IPS-20b (cell line): ENCODE measurements at regions not wholly inside any gene's neighbourhood (a gene's known extent, or its start where the extent isn't known, plus 50 kb on each side); places are given as distances from the start of the nearest gene placed in this dataset.
"Not testable (repeated sequence)": the region's sequence is repeated elsewhere in the genome, so short reads cannot be mapped to it uniquely, and the experiment has no call there.

ENCODE experiments used
- H3K27ac ChIP-seq: one replicate; pipeline ENCODE4 v1.5.1; 2013; ENCODE audit warnings: low read length
- H3K27me3 ChIP-seq: 2 replicates; pipeline ENCODE4 v1.6.1; 2013; ENCODE audit warnings: mild to moderate bottlenecking, low read length, inconsistent platforms; ENCODE audit not compliant: insufficient read depth
- H3K36me3 ChIP-seq: 2 replicates; pipeline ENCODE4 v1.6.1; 2013; ENCODE audit warnings: low read depth, mild to moderate bottlenecking, inconsistent platforms, low read length, moderate library complexity; ENCODE audit not compliant: insufficient read depth
- H3K4me1 ChIP-seq: 2 replicates; pipeline ENCODE4 v1.6.1; 2013; ENCODE audit warnings: mild to moderate bottlenecking, control low read depth, inconsistent platforms, low read length, moderate library complexity; ENCODE audit not compliant: insufficient read depth
- H3K4me3 ChIP-seq: 2 replicates; pipeline ENCODE4 v1.5.1; 2013; ENCODE audit warnings: mild to moderate bottlenecking, low read length, inconsistent platforms
- H3K9ac ChIP-seq: 2 replicates; pipeline ENCODE4 v1.6.1; 2013; ENCODE audit warnings: low read depth, mild to moderate bottlenecking, inconsistent platforms, low read length, moderate library complexity
- H3K9me3 ChIP-seq: 2 replicates; pipeline ENCODE4 v1.6.1; 2013; ENCODE audit warnings: mild to moderate bottlenecking, low read depth, low read length, inconsistent platforms; ENCODE audit not compliant: insufficient read depth

GRCh38 chr9:24189986-24190385, 355.7 kb downstream of the IZUMO3 start:
- H3K27ac ChIP-seq: no peak overlapping the region
- H3K4me3 ChIP-seq: no peak overlapping the region
- no peaks in the 10 kb centered on the region for H3K36me3 ChIP-seq

GRCh38 chr9:24180572-24180971, 354.5 kb upstream of the ELAVL2 start:
- peaks cover 35% of the 10 kb centered on the region for H3K9me3 ChIP-seq
- not testable (repeated sequence) for H3K27me3 ChIP-seq, H3K4me1 ChIP-seq

More at GRCh38 chr9:24189986-24190385, 355.7 kb downstream of the IZUMO3 start:
- Histone ChIP-seq H3K9me3 (no peaks in the 10 kb centered on the region), H3K9ac (no peak overlapping the region), H3K27me3 (no peaks in the 10 kb centered on the region), H3K4me1 (no peaks in the 10 kb centered on the region)

GRCh38 chr9:24144796-24145195, 318.8 kb upstream of the ELAVL2 start:
- no peaks in the 10 kb centered on the region for H3K27me3 ChIP-seq
- H3K4me1 ChIP-seq: peaks cover 4% of the 10 kb centered on the region
- no peak overlapping the region for H3K9ac ChIP-seq
- no peak overlapping the region for H3K4me3 ChIP-seq
- H3K36me3 ChIP-seq: no peaks in the 10 kb centered on the region
- H3K9me3 ChIP-seq: no peaks in the 10 kb centered on the region
- no peak overlapping the region for H3K27ac ChIP-seq

More at GRCh38 chr9:24180572-24180971, 354.5 kb upstream of the ELAVL2 start:
- not testable (repeated sequence) for H3K36me3 ChIP-seq, H3K4me3 ChIP-seq, H3K9ac ChIP-seq, H3K27ac ChIP-seq

- H3K9me3 ChIP-seq, H3K27ac ChIP-seq, H3K9ac ChIP-seq, H3K4me3 ChIP-seq, H3K4me1 ChIP-seq, H3K36me3 ChIP-seq, H3K27me3 ChIP-seq: not testable (repeated sequence)
Observed at GRCh38 chr9:24135072-24135471, 309.0 kb upstream of the ELAVL2 start.

- Histone ChIP-seq H3K36me3 (no peaks in the 10 kb centered on the region), H3K9ac (no peak overlapping the region), H3K4me3 (no peak overlapping the region), H3K27ac (no peak overlapping the region), H3K9me3 (no peaks in the 10 kb centered on the region), H3K27me3 (no peaks in the 10 kb centered on the region), H3K4me1 (no peaks in the 10 kb centered on the region)
Observed at GRCh38 chr9:24132244-24132643, 306.2 kb upstream of the ELAVL2 start.

- no peak overlapping the region for H3K27ac ChIP-seq
- no peak overlapping the region for H3K4me3 ChIP-seq
- no peak overlapping the region for H3K9ac ChIP-seq
- H3K4me1 ChIP-seq: no peaks in the 10 kb centered on the region
- H3K36me3 ChIP-seq: no peaks in the 10 kb centered on the region
- no peaks in the 10 kb centered on the region for H3K27me3 ChIP-seq
- H3K9me3 ChIP-seq: no peaks in the 10 kb centered on the region
Observed at GRCh38 chr9:24127519-24127918, 301.5 kb upstream of the ELAVL2 start.

GRCh38 chr9:24118190-24118589, 292.1 kb upstream of the ELAVL2 start:
- no peak overlapping the region for H3K27ac ChIP-seq
- H3K9ac ChIP-seq: no peak overlapping the region
- H3K27me3 ChIP-seq: no peaks in the 10 kb centered on the region
- no peak overlapping the region for H3K4me3 ChIP-seq
- H3K4me1 ChIP-seq: no peaks in the 10 kb centered on the region; the same call in 1 of the 2 replicates
- H3K9me3 ChIP-seq: no peaks in the 10 kb centered on the region
- no peaks in the 10 kb centered on the region for H3K36me3 ChIP-seq

- no peak overlapping the region for H3K27ac ChIP-seq
- H3K9ac ChIP-seq: no peak overlapping the region
- H3K4me1 ChIP-seq: no peaks in the 10 kb centered on the region
- no peaks in the 10 kb centered on the region for H3K36me3 ChIP-seq
- no peak overlapping the region for H3K4me3 ChIP-seq
- 0 out of 2 replicates have a peak, but pooled peaks cover 4% of the 10 kb centered on the region for H3K9me3 ChIP-seq
- H3K27me3 ChIP-seq: no peaks in the 10 kb centered on the region
Observed at GRCh38 chr9:24096756-24097155, 270.7 kb upstream of the ELAVL2 start.

- H3K9ac ChIP-seq: no peak overlapping the region
- no peak overlapping the region for H3K4me3 ChIP-seq
- no peaks in the 10 kb centered on the region for H3K27me3 ChIP-seq
- H3K27ac ChIP-seq: no peak overlapping the region
- H3K36me3 ChIP-seq: no peaks in the 10 kb centered on the region
- H3K4me1 ChIP-seq: no peaks in the 10 kb centered on the region
- 0 out of 2 replicates have a peak, but pooled peaks cover 4% of the 10 kb centered on the region for H3K9me3 ChIP-seq
Observed at GRCh38 chr9:24095246-24095645, 269.2 kb upstream of the ELAVL2 start.

- no peak overlapping the region for H3K4me3 ChIP-seq
- no peaks in the 10 kb centered on the region for H3K36me3 ChIP-seq
- H3K9ac ChIP-seq: no peak overlapping the region
- peaks cover 4% of the 10 kb centered on the region; the same call in 1 of the 2 replicates for H3K9me3 ChIP-seq
- no peak overlapping the region for H3K27ac ChIP-seq
- H3K27me3 ChIP-seq: no peaks in the 10 kb centered on the region
- H3K4me1 ChIP-seq: no peaks in the 10 kb centered on the region
Observed at GRCh38 chr9:24090566-24090965, 264.5 kb upstream of the ELAVL2 start.

GRCh38 chr9:24073666-24074065, 247.6 kb upstream of the ELAVL2 start:
- no peaks in the 10 kb centered on the region for H3K27me3 ChIP-seq
- H3K9ac ChIP-seq: no peak overlapping the region
- no peaks in the 10 kb centered on the region for H3K36me3 ChIP-seq
- H3K4me3 ChIP-seq: no peak overlapping the region
- no peak overlapping the region for H3K27ac ChIP-seq
- H3K4me1 ChIP-seq: peaks cover 13% of the 10 kb centered on the region; the same call in 1 of the 2 replicates
- no peaks in the 10 kb centered on the region for H3K9me3 ChIP-seq

GRCh38 chr9:24073007-24073592, 247.1 kb upstream of the ELAVL2 start:
- Histone ChIP-seq H3K36me3 (no peaks in the 10 kb centered on the region), H3K4me1 (peaks cover 13% of the 10 kb centered on the region; the same call in 1 of the 2 replicates), H3K27ac (no peak overlapping the region), H3K9ac (no peak overlapping the region), H3K4me3 (no peak overlapping the region), H3K9me3 (no peaks in the 10 kb centered on the region), H3K27me3 (no peaks in the 10 kb centered on the region)
